ENCODE measurements at regions not wholly inside any gene's neighbourhood (a gene's known extent, or its start where the extent isn't known, plus 50 kb on each side); places are given as distances from the start of the nearest gene placed in this dataset.
"Not testable (repeated sequence)": the region's sequence is repeated elsewhere in the genome, so short reads cannot be mapped to it uniquely, and the experiment has no call there.

GRCh38 chr10:108323274-108323798 lies 1158.8 kb upstream of the SORCS1 start:
- in situ Hi-C loops (cut with HindIII; ENCODE audit: low sequenced_read_pairs): no loop called here

GRCh38 chr10:108319434-108320222 lies 1155.1 kb upstream of the SORCS1 start:
- in situ Hi-C loops (cut with HindIII; ENCODE audit: low sequenced_read_pairs): no loop called here

- in situ Hi-C loops (cut with HindIII; ENCODE audit: low sequenced_read_pairs): not testable (repeated sequence)
Observed at GRCh38 chr10:108315636-108316035, 1151.1 kb upstream of the SORCS1 start.

- in situ Hi-C loops (cut with HindIII; ENCODE audit: low sequenced_read_pairs): no loop called here
Observed at GRCh38 chr10:108307925-108308312, 1143.4 kb upstream of the SORCS1 start.

- in situ Hi-C loops (cut with HindIII; ENCODE audit: low sequenced_read_pairs): no loop called here
Observed at GRCh38 chr10:108307250-108307924, 1142.9 kb upstream of the SORCS1 start.

- in situ Hi-C loops (cut with HindIII; ENCODE audit: low sequenced_read_pairs): no loop called here
Observed at GRCh38 chr10:108303149-108303548, 1138.6 kb upstream of the SORCS1 start.

- in situ Hi-C loops (cut with HindIII; ENCODE audit: low sequenced_read_pairs): no loop called here
Observed at GRCh38 chr10:108301002-108301401, 1136.5 kb upstream of the SORCS1 start.

GRCh38 chr10:108290823-108291222 lies 1126.3 kb upstream of the SORCS1 start:
- in situ Hi-C loops (cut with HindIII; ENCODE audit: low sequenced_read_pairs): no loop called here

- in situ Hi-C loops (cut with HindIII; ENCODE audit: low sequenced_read_pairs): no loop called here
Observed at GRCh38 chr10:108275895-108276685, 1111.6 kb upstream of the SORCS1 start.

- in situ Hi-C loops (cut with HindIII; ENCODE audit: low sequenced_read_pairs): no loop called here
Observed at GRCh38 chr10:108260383-108260906, 1095.9 kb upstream of the SORCS1 start.

GRCh38 chr10:108254089-108254488 lies 1089.6 kb upstream of the SORCS1 start:
- in situ Hi-C loops (cut with HindIII; ENCODE audit: low sequenced_read_pairs): no loop called here

GRCh38 chr10:108252771-108253170 lies 1088.3 kb upstream of the SORCS1 start:
- in situ Hi-C loops (cut with HindIII; ENCODE audit: low sequenced_read_pairs): no loop called here

- in situ Hi-C loops (cut with HindIII; ENCODE audit: low sequenced_read_pairs): no loop called here
Observed at GRCh38 chr10:108250936-108251620, 1086.6 kb upstream of the SORCS1 start.

- in situ Hi-C loops (cut with HindIII; ENCODE audit: low sequenced_read_pairs): no loop called here
Observed at GRCh38 chr10:108249940-108250339, 1085.4 kb upstream of the SORCS1 start.

GRCh38 chr10:108244443-108245228 lies 1080.1 kb upstream of the SORCS1 start:
- in situ Hi-C loops (cut with HindIII; ENCODE audit: low sequenced_read_pairs): no loop called here

GRCh38 chr10:108241166-108241565 lies 1076.7 kb upstream of the SORCS1 start:
- in situ Hi-C loops (cut with HindIII; ENCODE audit: low sequenced_read_pairs): no loop called here

GRCh38 chr10:108238261-108238660 lies 1073.8 kb upstream of the SORCS1 start:
- in situ Hi-C loops (cut with HindIII; ENCODE audit: low sequenced_read_pairs): no loop called here

- in situ Hi-C loops (cut with HindIII; ENCODE audit: low sequenced_read_pairs): no loop called here
Observed at GRCh38 chr10:108230478-108231170, 1066.1 kb upstream of the SORCS1 start.

- in situ Hi-C loops (cut with HindIII; ENCODE audit: low sequenced_read_pairs): no loop called here
Observed at GRCh38 chr10:108208732-108209131, 1044.2 kb upstream of the SORCS1 start.

Data from DLD1 (cell line).